ENCODE measurements at regions not wholly inside any gene's neighbourhood (a gene's known extent, or its start where the extent isn't known, plus 50 kb on each side); places are given as distances from the start of the nearest gene placed in this dataset.
"Not testable (repeated sequence)": the region's sequence is repeated elsewhere in the genome, so short reads cannot be mapped to it uniquely, and the experiment has no call there.

GRCh38 chr5:4613440-4613839 lies 526.7 kb upstream of the ADAMTS16 start:
- no peak for DNase-seq

GRCh38 chr5:4614088-4614487 lies 526.0 kb upstream of the ADAMTS16 start:
- no peak for DNase-seq

GRCh38 chr5:4615369-4615768 lies 524.8 kb upstream of the ADAMTS16 start:
- not testable (repeated sequence) for DNase-seq

GRCh38 chr5:4625206-4625896 lies 514.8 kb upstream of the ADAMTS16 start:
- DNase-seq, result no peak

- DNase-seq, result no peak
Measured at GRCh38 chr5:4627131-4627530, 513.0 kb upstream of the ADAMTS16 start.

GRCh38 chr5:4627929-4628328 lies 512.2 kb upstream of the ADAMTS16 start:
- no peak for DNase-seq

GRCh38 chr5:4628645-4629385 lies 511.3 kb upstream of the ADAMTS16 start:
- DNase-seq, result no peak

- no peak for DNase-seq
Measured at GRCh38 chr5:4630031-4630430, 510.1 kb upstream of the ADAMTS16 start.

GRCh38 chr5:4634342-4634741 lies 505.8 kb upstream of the ADAMTS16 start:
- DNase-seq, result no peak

- no peak for DNase-seq
Measured at GRCh38 chr5:4636378-4636777, 503.8 kb upstream of the ADAMTS16 start.

- DNase-seq, result no peak
Measured at GRCh38 chr5:4639946-4640345, 500.2 kb upstream of the ADAMTS16 start.

GRCh38 chr5:4640795-4641194 lies 499.3 kb upstream of the ADAMTS16 start:
- DNase-seq, result no peak

- DNase-seq, result no peak
Measured at GRCh38 chr5:4642525-4642924, 497.6 kb upstream of the ADAMTS16 start.

- DNase-seq, result no peak
Measured at GRCh38 chr5:4643190-4643589, 496.9 kb upstream of the ADAMTS16 start.

GRCh38 chr5:4643960-4644359 lies 496.2 kb upstream of the ADAMTS16 start:
- no peak for DNase-seq

- DNase-seq, result no peak
Measured at GRCh38 chr5:4646715-4647375, 493.3 kb upstream of the ADAMTS16 start.

GRCh38 chr5:4647955-4648354 lies 492.2 kb upstream of the ADAMTS16 start:
- no peak for DNase-seq

GRCh38 chr5:4651806-4652565 lies 488.1 kb upstream of the ADAMTS16 start:
- DNase-seq, result no peak

- no peak for DNase-seq
Measured at GRCh38 chr5:4653475-4653874, 486.7 kb upstream of the ADAMTS16 start.

- no peak for DNase-seq
Measured at GRCh38 chr5:4659851-4660250, 480.3 kb upstream of the ADAMTS16 start.

- no peak for DNase-seq
Measured at GRCh38 chr5:4661326-4661725, 478.8 kb upstream of the ADAMTS16 start.

GRCh38 chr5:4661836-4662235 lies 478.3 kb upstream of the ADAMTS16 start:
- DNase-seq, result no peak

- no peak for DNase-seq
Measured at GRCh38 chr5:4662756-4663155, 477.4 kb upstream of the ADAMTS16 start.
